Stimulated activated CD4-positive, alpha-beta T cell treated with anti-CD3 and anti-CD28 coated beads, Interleukin-1b, Interleukin-23, amount 100 ng/mL, for 48 hours (primary cell): ENCODE measurements at regions not wholly inside any gene's neighbourhood (a gene's known extent, or its start where the extent isn't known, plus 50 kb on each side); places are given as distances from the start of the nearest gene placed in this dataset.
"Not testable (repeated sequence)": the region's sequence is repeated elsewhere in the genome, so short reads cannot be mapped to it uniquely, and the experiment has no call there.

Source experiments
- DNase-seq: peaks from one replicate; pipeline ENCODE4 v3.0.0-alpha.2; 2020

- no peak for DNase-seq
Measured at GRCh38 chr2:67879586-67880290, 183.1 kb downstream of the C1D start.

DNA sequence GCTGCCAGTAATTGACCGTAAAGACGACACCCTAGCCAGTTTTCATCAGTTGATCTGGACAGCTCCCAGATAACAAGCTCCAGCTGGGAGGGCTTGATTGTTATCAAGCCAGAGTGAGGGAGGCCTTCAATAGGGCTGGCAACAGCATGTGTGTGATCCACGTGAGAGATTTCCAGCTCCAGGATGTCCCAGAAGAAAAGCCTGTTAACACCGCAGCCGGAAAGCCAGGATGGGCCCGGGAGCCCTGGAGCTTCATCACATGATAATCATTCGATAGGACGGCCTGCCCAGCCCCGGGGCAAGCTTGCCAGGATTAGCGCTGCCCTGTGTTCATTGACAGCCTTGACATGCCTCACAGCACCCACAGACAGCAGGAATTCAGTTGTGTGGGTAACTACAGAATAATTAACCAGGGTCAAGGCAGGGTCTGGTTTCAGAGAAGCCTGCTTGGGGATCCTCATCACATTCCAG, 182.5 kb downstream of the C1D start:
- DNase-seq = no peak

DNA sequence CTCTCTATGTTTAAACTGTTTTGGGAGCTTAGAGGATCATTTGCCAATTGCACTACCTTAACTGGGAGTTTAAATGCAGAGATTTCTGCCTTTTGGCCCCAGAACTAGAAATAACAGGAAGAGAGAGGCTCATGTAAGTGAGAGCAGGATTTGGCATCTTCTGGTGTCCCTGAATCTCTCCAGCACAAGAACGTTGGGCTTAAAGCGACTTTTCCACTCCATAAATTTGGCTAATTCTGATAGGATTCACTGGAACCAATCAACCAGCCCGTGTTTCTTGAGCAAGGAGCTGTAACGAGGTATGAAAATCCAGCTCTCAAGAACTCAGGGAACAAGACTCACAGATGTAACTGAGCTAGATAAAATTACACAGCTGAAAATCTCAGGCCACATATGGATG, 181.0 kb downstream of the C1D start:
- no peak for DNase-seq

GRCh38 chr2:67883316-67884087, 179.3 kb downstream of the C1D start:
- DNase-seq = no peak

GRCh38 chr2:67888351-67889005, 174.3 kb downstream of the C1D start:
- no peak for DNase-seq

- no peak for DNase-seq
Measured at GRCh38 chr2:67889056-67889455, 173.7 kb downstream of the C1D start.

GRCh38 chr2:67891642-67892041, 171.2 kb downstream of the C1D start:
- DNase-seq = no peak

DNA sequence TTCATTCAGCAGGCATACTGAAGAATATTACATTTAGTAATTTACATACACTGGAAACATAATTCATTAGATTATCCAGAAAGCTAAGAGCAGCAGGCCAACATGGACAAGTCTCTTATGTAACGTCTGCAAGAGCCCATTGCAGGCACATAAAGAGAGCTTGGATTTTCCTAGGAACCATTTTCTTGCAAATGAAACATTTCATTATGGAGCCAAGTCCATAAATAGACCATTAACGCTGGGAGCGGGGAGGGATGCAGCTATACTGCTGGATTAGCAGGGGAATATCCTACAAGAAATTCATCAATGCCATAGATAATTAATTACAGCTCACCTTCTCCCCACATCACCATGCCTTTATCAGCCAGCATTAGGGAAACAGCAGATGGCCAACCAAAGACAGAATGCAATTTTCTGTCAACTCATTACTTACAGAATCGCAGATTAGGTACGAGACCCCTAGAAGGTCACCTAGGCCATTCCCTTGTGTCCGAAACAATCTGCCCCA, 170.4 kb downstream of the C1D start:
- DNase-seq = no peak

DNA sequence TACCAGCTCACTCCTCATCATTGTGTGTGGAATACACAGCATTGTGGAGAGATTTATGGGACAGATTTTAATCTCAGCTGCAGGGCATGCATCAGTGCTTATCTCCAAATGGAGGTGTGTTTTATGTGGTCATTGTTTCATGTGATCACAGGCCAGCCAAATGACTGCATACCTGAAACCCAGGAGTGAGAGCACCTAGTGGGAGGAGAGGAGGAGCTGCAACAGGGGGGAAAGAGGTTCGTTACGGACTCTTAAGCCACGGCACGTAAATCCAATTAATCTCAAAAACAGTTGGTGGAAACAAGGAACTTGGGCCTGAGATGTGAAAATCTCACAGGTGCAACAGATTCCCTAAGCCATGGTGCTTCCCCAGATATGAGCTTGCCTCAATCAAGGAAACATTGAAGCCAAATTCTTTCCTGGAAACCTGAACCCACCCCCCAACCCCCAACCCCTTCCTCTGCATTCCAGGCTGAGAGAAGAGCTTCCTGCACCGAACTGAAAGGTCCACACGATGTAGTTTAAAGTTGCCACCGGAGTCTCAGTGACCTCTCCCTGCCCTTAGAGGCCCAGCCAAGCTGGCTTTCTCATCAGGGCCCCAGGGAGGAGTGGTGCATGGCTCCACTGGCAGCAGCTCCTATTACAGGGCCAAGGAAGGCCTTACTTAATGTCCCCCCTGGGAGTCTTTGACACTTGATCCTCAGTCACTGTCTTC, 167.4 kb downstream of the C1D start:
- DNase-seq = no peak

DNA sequence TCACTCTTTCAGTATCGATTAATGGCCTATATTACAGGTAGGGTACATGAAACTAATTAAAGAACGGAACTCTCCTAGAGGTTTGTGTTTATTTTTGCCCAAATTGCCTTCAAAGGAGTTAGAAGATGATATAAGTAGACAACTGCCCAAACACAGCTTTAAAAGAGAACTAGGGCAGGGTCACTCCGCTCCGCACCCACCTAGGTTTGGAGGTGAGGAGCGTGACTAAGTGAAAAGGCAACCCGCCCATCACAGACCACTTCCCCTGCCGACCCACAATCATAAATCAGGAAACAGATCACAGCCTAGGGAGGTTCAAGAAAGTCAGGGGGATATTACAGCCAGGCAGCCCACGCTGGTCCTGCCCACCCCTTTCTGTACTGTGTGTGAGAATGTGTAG, 166.7 kb downstream of the C1D start:
- DNase-seq = no peak

DNA sequence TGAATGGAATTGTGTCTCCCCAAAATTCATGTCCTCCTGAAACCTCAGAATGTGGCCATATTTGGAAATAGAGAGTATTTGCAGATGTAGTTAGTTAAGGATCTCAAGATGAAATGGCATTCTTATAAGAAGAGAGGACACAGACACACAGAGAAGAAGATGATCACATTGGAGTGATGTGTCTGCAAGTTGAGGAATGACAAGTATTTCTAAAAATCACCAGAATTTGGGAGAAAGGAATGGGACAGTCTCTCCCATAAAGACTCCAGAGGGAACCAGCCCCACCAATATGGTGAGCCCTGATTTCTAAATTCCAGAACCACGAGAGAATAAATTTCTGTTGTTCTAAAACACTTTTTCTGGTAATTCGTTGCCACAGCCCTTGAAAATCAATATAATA, 166.3 kb downstream of the C1D start:
- no peak for DNase-seq

- DNase-seq = no peak
Measured at GRCh38 chr2:67898595-67898994, 164.2 kb downstream of the C1D start.

DNA sequence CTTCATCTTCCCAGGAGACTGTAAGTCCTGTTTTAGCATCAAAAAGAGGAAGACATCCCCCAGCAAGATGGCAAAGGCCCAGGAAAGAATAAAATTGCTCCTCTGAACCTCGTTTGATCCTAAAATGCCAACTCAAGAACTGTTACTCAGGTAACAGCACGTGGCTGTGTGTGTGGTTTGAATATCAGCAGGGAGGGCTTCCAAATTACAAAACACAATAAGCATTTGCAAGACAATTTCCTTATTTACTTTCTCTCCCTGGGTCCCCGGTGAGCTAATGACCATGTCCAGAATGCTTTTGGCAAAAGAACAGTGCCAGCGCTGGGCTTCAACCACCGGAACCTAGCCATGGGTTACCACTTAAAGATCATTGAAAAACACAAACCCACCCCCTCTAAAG, 163.6 kb downstream of the C1D start:
- no peak for DNase-seq

DNA sequence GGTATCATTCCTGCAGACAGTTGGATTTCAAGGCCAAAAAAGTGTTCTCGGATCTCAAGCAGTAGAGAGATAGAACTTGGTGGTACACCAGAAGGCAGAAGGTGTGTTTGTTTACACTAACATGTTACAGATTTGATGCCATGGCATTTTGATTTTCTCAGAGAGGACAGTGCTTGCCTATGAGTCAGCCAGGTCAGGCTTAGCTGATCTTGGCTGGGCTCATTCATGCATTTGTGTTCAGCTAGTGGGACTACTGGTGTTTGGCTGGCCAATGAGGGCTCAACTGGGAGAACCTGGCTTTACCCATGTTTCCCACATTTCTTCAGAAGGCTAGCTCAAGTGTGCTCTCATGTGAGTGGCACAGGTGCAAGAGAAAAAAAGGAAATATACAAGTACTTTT, 162.0 kb downstream of the C1D start:
- no peak for DNase-seq

DNA sequence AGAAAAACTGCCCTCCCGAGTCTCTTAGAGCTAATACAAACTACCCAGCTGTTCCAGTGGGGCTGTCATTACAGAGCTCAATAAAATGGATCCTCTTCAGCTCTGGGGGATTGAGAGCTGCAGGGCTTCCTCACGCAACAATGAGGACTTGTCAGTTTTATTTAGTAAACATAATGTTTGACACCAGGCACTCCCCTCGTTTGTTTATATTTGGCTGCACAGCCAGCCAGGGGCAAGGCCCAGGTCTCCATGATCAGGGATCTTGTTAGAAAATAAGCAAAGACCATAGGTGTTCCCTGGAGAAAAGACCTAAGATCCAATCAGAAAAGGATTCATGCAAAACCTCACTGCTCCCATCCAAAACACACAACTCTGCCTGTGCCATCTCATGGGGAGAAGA, 158.2 kb downstream of the C1D start:
- no peak for DNase-seq

- no peak for DNase-seq
Measured at GRCh38 chr2:67904966-67905365, 157.8 kb downstream of the C1D start.

DNA sequence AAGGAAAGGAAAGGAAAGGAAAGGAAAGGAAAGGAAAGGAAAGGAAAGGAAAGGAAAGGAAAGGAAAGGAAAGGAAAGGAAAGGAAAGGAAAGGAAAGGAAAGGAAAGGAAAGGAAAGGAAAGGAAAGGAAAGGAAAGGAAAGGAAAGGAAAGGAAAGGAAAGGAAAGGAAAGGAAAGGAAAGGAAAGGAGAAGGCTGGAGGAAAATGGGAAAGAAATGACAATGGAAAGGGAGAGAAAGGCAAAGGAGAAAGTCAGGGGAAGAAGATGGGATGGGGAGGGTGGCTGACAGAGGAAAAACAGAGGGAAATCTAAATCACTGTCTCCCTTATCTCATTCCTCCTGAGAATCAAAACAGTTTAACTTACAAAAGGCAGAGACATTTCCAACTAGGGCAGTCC, 156.3 kb downstream of the C1D start:
- DNase-seq = not testable (repeated sequence)

DNA sequence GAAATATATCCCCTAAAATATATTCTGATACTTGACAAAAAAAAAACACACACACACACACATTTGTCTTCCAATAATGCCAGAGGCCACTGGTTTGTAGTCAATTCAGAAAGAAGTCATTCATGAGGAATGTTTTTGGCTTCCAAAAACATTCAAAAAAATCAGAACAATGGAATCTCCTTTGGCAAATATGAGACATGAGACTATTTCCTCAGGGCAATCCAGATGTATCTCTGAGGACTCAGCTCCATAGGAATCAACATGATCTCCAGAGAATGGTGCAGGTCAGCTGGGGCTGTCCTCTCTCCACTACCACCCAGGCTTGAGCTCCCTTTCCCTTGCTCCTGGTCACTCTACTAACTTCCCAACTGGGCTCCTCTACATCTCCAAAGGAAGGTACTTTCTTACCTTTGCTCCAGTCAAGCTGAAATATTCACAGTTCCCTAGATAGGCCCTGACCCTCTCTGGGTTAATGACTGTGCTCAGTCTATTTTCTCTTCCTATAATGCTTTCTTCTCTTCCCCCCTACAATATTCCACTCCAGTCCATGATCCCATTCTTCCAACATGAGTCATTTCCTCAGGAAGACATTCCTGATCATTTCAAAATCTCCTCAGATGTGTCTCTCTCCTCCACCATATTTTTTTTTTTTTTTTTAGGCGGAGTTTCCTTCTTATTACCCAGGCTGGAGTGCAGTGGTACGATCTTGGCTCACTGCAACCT, 145.3 kb downstream of the C1D start:
- DNase-seq = no peak

- DNase-seq = no peak
Measured at GRCh38 chr2:67918471-67918870, 144.3 kb downstream of the C1D start.

- DNase-seq = no peak
Measured at GRCh38 chr2:67919490-67919889, 143.3 kb downstream of the C1D start.

- DNase-seq = no peak
Measured at GRCh38 chr2:67922080-67922785, 140.6 kb downstream of the C1D start.

DNA sequence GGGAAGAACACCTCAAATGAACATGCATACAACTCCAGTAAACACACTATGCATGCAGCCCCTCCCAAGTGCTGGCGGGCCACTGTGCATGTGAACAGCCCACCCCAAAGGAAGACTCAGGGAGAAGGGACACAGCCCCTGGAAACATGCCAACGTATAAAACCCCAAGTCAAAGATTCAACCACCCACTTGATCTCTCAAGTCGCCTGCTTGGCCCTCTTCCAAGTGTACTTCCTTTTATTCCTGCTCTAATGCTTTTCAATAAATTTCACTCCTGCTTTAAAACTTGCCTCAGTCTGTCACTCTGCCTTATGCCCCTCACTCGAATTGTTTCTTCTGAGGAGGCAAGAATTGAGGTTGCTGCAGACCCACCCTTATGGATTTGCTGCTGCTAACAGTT, 139.1 kb downstream of the C1D start:
- no peak for DNase-seq
